H4 (cell line): ENCODE measurements at regions not wholly inside any gene's neighbourhood (a gene's known extent, or its start where the extent isn't known, plus 50 kb on each side); places are given as distances from the start of the nearest gene placed in this dataset.

Experiments used
- DNase-seq: peaks from one replicate; pipeline ENCODE4 v3.0.0-alpha.2; 2015; ENCODE audit warnings: low spot score

DNA sequence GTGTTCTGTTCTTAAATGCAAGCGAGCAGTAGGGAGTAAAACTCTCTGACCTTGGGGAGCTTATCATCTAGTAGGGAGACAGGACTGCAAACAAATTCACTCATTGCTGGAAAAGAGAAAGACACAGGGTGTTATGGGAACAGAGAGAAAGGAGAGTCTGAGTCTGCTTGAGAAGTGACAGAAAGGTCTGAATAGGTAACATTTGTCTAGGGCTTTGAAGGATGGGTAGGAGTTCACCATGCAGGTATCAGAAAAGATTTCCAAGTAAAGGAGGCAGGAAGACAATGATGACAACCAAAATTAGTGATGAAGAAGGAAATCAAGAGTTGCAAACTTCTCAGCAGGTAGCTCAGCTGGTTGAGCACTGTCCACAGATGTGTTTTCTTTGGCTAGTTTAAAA lies 93.6 kb upstream of the GPR139 start:
- no peak for DNase-seq

DNA sequence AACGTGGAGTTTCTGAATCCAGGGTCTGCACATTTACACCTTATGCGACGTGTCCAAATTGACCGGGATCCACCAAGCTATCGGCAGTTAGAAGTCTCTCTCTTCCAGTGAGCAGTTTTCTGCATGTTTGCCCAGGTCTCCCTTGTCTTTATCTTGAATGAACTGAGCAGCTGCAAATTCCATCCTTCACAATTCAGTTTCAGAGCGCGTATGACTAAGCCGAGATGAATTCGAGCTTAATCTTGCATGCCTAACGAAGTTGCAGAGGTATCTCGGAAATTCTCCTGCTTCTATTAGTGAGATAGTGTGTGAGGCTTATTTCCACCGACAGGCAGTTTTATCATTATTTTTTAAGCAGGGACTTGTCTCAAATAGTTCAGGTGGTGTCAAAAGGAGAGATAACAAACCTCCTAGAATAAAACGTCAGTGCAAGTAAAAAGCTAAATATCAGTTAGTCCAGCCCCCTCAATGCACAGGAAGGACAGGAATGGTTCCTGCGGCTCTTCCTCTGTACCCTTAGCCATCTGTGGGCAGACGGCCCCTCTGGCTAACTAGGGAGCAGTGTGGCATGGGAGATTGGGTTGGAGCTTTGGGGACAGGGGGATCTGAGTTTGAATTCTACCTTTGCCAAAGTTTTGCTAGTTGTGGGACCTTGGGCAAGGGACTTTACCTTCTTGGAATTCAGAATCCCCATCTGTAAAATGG lies 93.0 kb upstream of the GPR139 start:
- no peak for DNase-seq

DNA sequence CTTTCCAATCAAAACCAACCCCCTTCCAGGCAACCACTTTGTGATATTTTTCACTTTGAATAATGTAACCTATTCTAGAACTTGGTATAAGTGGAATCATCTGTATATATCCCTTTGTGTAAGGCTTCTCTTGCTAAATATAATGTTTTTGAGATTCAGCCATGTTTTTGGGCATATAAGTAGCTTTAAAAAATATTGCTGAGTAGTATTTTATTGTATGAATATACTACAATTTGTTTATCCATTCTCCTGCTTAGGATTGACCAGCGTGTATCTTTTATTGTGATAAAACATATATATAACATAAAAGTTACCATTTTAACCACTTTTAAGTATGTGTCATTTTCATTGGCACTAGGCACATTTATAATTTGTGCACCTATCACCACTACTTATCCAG lies 79.8 kb upstream of the GPR139 start:
- no peak for DNase-seq

DNA sequence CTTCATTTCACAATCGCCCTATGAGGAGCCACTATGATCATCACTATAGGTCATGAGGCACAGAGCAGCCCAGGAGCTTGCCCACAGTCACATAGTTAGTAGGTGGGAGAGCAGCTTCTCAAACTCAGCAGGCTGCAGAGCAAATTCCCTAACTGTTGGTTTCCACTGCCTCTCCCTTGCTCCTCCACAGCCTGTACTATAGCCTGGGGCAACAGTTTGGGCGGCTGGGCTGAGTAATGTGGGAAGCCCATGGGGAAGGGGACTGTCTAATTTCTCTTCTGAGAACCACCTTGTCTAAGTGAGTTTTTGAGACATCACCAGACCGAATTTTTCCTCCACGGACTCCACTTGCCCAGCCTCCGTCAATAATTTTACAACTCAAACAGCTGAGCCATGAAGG lies 73.4 kb upstream of the GPR139 start:
- DNase-seq, result no peak

DNA sequence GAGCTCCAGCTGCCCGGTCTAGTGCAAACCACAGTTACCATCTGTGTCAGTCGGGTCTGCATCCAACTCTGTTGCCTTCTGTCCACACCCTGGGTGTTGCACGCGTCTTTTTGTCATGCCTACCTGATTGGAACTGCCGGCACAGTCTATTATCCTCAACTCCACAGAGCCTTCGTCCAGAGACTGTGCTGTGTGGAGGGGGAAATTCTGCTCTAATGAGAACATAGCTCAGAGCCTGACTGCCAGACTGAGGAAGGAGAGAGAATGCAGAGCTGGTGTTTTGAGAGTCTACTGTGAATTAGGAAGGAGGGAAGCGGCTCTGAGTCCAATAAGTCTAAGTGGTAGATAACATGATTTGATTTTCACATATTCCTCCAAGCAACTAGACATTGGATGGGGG lies 68.3 kb upstream of the GPR139 start:
- DNase-seq, result no peak

DNA sequence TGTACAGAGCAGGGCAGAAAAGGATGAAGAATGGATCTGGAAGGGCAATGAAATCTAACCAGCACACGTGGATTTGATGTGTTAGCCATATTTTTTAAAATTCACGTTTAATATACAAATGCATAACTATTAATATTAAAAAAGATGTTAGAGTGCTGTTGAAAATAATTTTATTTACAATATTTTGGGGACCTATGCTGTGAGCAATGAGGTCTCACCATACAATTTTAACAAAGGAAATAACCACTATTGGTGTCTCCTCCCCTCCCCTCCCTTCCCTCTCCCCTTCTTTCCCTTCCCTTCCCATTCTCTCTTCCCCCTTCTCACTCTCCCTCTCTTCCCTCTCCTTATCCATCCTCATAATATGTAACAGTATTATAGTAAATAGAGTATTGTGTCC lies 64.2 kb upstream of the GPR139 start:
- DNase-seq, result no peak

DNA sequence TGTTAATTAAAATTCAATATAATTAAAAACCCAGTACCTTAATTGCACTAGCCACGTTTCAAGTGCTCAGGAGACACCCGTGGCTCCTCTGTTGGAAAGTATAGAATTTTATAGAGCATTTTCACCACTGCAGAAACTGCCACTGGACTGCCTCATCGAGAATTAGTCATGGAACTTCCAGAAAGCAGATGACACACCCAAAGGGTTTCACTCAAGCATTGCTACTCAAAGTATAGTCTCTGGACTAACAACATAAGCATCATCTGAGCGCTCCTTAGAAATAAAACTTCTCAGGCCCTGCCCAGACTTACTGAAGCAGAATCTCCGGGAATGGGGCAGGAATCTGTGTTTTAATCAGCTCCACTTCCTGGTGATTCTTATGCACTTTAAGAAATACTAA lies 63.5 kb upstream of the GPR139 start:
- no peak for DNase-seq

DNA sequence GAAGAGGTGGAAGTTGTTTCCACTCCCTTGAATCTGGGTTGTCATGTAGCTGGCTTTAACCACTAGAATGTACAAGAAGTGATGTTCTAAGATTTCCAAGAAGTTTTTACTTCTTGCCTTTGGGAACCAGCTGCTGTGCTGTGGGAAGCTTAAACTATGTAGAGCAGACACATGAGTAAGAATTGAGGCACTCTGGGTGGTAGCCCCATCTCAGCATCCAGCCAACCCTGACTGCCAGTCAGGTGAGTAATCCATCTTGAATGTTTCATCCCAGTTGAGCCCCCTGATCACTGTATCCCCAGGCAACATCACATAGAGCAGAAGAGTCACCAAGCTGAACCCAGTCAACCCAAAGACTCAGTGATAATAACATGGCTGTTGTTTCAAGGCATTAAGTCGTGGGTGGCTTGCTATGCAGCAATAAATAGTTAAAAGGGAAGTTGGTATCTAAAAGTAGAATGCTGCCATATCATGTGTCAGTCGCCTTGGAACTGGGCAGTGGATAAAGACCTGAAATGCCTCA lies 62.8 kb upstream of the GPR139 start:
- DNase-seq, result no peak

DNA sequence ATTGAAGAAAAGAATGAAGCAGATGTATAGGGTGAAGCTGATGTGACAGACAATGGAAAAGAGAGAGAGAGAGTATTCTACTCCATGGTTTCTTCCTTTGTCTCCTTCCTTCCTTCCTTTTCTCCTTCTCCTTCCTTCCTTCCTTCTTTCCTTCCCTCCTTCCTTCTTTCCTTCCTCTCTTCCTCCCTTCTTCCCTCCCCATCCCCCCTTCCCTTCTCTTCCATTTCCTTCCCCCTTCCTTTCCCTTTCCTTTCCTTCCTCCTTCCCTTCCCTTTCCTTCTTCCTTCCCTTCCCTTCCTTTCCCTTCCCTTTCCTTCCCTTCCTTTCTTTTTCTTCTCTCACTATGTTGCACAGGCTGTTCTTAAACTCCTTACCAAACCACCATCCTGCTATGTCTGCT lies 55.7 kb upstream of the GPR139 start:
- no peak for DNase-seq
